Epidermal melanocyte (primary cell): ENCODE measurements at regions not wholly inside any gene's neighbourhood (a gene's known extent, or its start where the extent isn't known, plus 50 kb on each side); places are given as distances from the start of the nearest gene placed in this dataset.

ENCODE experiments used
- DNase-seq: peaks from one replicate; pipeline ENCODE4 v3.0.0; 2011; ENCODE audit warnings: low spot score; ENCODE audit not compliant: insufficient read length

- DNase-seq: no peak
These were observed 123.3 kb downstream of the BEGAIN start for GRCh38 chr14:100463937-100464336.

GRCh38 chr14:100466111-100466856, 120.9 kb downstream of the BEGAIN start:
- no peak for DNase-seq

GRCh38 chr14:100467046-100467750, 120.0 kb downstream of the BEGAIN start:
- no peak for DNase-seq

- DNase-seq: no peak
These were observed 119.3 kb downstream of the BEGAIN start for GRCh38 chr14:100467939-100468338.

GRCh38 chr14:100468557-100468956, 118.7 kb downstream of the BEGAIN start:
- DNase-seq: no peak

- DNase-seq: no peak
These were observed 117.3 kb downstream of the BEGAIN start for GRCh38 chr14:100469632-100470522.

- DNase-seq: no peak
These were observed 116.7 kb downstream of the BEGAIN start for GRCh38 chr14:100470523-100470897.

GRCh38 chr14:100471441-100472093, 115.7 kb downstream of the BEGAIN start:
- DNase-seq: no peak

GRCh38 chr14:100472094-100472455, 115.1 kb downstream of the BEGAIN start:
- no peak for DNase-seq

- no peak for DNase-seq
These were observed 114.7 kb downstream of the BEGAIN start for GRCh38 chr14:100472491-100472890.

- DNase-seq: no peak
These were observed 114.0 kb downstream of the BEGAIN start for GRCh38 chr14:100473249-100473648.

- no peak for DNase-seq
These were observed 113.0 kb downstream of the BEGAIN start for GRCh38 chr14:100474196-100474595.

GRCh38 chr14:100475268-100475667, 111.9 kb downstream of the BEGAIN start:
- no peak for DNase-seq

- no peak for DNase-seq
These were observed 111.0 kb downstream of the BEGAIN start for GRCh38 chr14:100476012-100476822.

- DNase-seq: no peak
These were observed 102.5 kb downstream of the BEGAIN start for GRCh38 chr14:100484531-100485267.

GRCh38 chr14:100486025-100486828, 101.0 kb downstream of the BEGAIN start:
- DNase-seq: peak; percentile 64
